A549 (cell line): ENCODE measurements at regions not wholly inside any gene's neighbourhood (a gene's known extent, or its start where the extent isn't known, plus 50 kb on each side); places are given as distances from the start of the nearest gene placed in this dataset.

Experiments used
- CEBPB ChIP-seq, 2 experiments: fragments of >200 bp in 1 of 2; sonication (Bioruptor Twin) in 1 of 2; formaldehyde crosslinking in 1 of 2; IDR thresholded peaks; 2 replicates each; pipeline ENCODE4 v1.6.1; 2012 to 2016
- HDAC2 ChIP-seq: fragments of 200-600 bp; sonication (generic); IDR thresholded peaks from 2 replicates; pipeline ENCODE4 v1.6.1; 2016
- MYC ChIP-seq: IDR thresholded peaks from 2 replicates; pipeline ENCODE4 v1.6.1; 2012; ENCODE audit warnings: mild to moderate bottlenecking, inconsistent platforms, low read length, improper control_type of control experiment, borderline replicate concordance
- TF ChIP-seq, protein P1 (sequence below): fragments of >200 bp; sonication (Bioruptor Twin); formaldehyde crosslinking; IDR thresholded peaks from 3 replicates; pipeline ENCODE4 v1.5.1; 2016

DNA sequence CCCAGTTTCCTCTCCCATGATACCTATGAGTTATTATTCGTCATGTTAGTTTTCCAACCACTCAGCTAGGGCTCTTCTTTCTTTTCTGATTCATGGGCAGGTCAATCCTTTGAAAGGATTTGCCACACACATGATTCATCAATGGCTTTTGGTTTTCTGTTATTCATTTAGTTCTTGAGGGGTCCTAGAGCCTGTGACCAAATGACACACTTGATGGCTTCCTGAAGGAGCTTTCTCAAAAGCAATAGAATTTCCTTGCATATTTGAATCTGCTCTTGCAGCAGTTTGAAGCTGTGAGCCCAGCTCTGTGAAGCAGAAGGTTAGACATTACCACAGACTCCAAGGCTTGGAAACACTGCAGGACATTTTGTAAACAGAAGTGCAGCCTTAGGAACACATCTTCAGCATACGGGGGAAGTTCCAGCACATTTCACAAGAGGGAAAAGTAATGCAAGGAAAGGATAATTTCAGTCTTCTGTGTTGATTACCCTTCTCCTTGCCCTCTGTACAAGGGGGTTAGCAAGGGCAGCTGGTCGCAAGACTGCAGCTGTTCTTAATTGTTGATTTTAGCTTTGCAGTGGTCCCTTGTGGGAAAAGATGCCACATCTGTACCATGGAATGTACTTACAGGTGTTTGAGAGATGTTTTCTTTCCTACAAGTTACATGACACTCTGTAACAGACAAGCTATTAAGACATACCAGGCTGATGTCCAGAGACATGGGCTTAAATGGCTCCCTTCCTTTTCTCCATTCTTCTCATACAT is 338.6 kb downstream of the KCNRG start:
- no peak for TF ChIP-seq MYC
- no peak for TF ChIP-seq HDAC2
- TF ChIP-seq, protein P1, sequence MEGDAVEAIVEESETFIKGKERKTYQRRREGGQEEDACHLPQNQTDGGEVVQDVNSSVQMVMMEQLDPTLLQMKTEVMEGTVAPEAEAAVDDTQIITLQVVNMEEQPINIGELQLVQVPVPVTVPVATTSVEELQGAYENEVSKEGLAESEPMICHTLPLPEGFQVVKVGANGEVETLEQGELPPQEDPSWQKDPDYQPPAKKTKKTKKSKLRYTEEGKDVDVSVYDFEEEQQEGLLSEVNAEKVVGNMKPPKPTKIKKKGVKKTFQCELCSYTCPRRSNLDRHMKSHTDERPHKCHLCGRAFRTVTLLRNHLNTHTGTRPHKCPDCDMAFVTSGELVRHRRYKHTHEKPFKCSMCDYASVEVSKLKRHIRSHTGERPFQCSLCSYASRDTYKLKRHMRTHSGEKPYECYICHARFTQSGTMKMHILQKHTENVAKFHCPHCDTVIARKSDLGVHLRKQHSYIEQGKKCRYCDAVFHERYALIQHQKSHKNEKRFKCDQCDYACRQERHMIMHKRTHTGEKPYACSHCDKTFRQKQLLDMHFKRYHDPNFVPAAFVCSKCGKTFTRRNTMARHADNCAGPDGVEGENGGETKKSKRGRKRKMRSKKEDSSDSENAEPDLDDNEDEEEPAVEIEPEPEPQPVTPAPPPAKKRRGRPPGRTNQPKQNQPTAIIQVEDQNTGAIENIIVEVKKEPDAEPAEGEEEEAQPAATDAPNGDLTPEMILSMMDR, result no peak
- no peak for TF ChIP-seq CEBPB (IDR thresholded peaks at IDR 0.05)
